DOHH2 (cell line): ENCODE measurements at regions not wholly inside any gene's neighbourhood (a gene's known extent, or its start where the extent isn't known, plus 50 kb on each side); places are given as distances from the start of the nearest gene placed in this dataset.

Experiments
- EZH2phosphoT487 ChIP-seq: fragments of 200-600 bp; sonication (generic); IDR thresholded peaks from 2 replicates; pipeline ENCODE4 v1.6.1; 2017; ENCODE audit warnings: borderline replicate concordance, mild to moderate bottlenecking, antibody characterized with exemption, low read length, moderate library complexity, mixed read lengths
- TF ChIP-seq, protein P1 (sequence below): fragments of 200-600 bp; sonication (generic); IDR thresholded peaks from one replicate; pipeline ENCODE4 v1.5.1; 2014; ENCODE audit warnings: antibody characterized with exemption, mild to moderate bottlenecking, low read depth, low read length; ENCODE audit not compliant: poor library complexity, severe bottlenecking

DNA sequence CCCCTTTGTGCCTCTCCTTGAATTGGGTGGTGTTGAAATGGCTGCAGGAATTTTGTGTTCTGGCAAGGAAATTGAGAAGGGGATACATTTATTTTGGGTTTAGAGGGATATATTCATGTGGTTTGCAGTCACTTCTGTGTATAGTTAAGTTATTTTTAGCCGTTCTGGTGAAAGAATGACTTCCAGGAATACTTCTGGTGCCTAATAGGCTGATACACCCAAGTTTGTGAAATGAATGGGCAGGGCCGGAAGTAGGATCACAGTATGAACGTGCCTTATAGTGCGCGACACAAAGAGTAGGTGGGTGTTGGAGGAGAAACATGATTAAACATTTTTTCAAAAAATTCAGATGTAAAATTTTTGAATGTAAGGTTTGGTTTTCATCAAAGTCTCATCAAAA lies 168.6 kb upstream of the ATP5MC3 start:
- TF ChIP-seq, protein P1, sequence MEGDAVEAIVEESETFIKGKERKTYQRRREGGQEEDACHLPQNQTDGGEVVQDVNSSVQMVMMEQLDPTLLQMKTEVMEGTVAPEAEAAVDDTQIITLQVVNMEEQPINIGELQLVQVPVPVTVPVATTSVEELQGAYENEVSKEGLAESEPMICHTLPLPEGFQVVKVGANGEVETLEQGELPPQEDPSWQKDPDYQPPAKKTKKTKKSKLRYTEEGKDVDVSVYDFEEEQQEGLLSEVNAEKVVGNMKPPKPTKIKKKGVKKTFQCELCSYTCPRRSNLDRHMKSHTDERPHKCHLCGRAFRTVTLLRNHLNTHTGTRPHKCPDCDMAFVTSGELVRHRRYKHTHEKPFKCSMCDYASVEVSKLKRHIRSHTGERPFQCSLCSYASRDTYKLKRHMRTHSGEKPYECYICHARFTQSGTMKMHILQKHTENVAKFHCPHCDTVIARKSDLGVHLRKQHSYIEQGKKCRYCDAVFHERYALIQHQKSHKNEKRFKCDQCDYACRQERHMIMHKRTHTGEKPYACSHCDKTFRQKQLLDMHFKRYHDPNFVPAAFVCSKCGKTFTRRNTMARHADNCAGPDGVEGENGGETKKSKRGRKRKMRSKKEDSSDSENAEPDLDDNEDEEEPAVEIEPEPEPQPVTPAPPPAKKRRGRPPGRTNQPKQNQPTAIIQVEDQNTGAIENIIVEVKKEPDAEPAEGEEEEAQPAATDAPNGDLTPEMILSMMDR: no peak
- no peak for TF ChIP-seq EZH2phosphoT487
